LNCAP (cell line): ENCODE measurements at regions not wholly inside any gene's neighbourhood (a gene's known extent, or its start where the extent isn't known, plus 50 kb on each side); places are given as distances from the start of the nearest gene placed in this dataset.

Source experiments
- CTCF ChIP-seq: fragments of 450-650 bp; IDR thresholded peaks from 2 replicates; pipeline ENCODE4 v1.5.1; 2017; ENCODE audit warnings: mild to moderate bottlenecking

GRCh38 chr20:22925613-22925983 is 109.5 kb upstream of the SSTR4 start:
- TF ChIP-seq CTCF = no peak

- TF ChIP-seq CTCF = no peak
Measured at GRCh38 chr20:22927537-22927936, 107.6 kb upstream of the SSTR4 start.

- TF ChIP-seq CTCF = no peak
Measured at GRCh38 chr20:22928679-22929078, 106.4 kb upstream of the SSTR4 start.

- TF ChIP-seq CTCF = no peak
Measured at GRCh38 chr20:22929661-22930060, 105.5 kb upstream of the SSTR4 start.

- no peak for TF ChIP-seq CTCF
Measured at GRCh38 chr20:22931653-22932608, 103.2 kb upstream of the SSTR4 start.

- no peak for TF ChIP-seq CTCF
Measured at GRCh38 chr20:22939181-22939580, 95.9 kb upstream of the SSTR4 start.

GRCh38 chr20:22940350-22940749 is 94.8 kb upstream of the SSTR4 start:
- no peak for TF ChIP-seq CTCF

- TF ChIP-seq CTCF = no peak
Measured at GRCh38 chr20:22941550-22941949, 93.6 kb upstream of the SSTR4 start.
